A673 (cell line): ENCODE measurements at regions not wholly inside any gene's neighbourhood (a gene's known extent, or its start where the extent isn't known, plus 50 kb on each side); places are given as distances from the start of the nearest gene placed in this dataset.

ENCODE experiments used
- BruUV-seq: library from RNA; stranded (reverse); fragments of 400-500 nt; replicated peaks from 2 replicates; lab custom pipeline; 2021; lab: Mats Ljungman, UMichigan
- CTCF ChIA-PET: fragments of 300-600 bp; sonication (Branson Sonifier 250); formaldehyde crosslinking; loops from one replicate; lab custom pipeline; 2022; ENCODE audit warnings: antibody characterized with exemption; lab: Charles Lee
- POLR2A ChIA-PET: fragments of 300-600 bp; sonication (Branson Sonifier 250); formaldehyde crosslinking; loops from one replicate; lab custom pipeline; 2022; ENCODE audit warnings: antibody characterized with exemption; ENCODE audit not compliant: low non-redundant PET; lab: Charles Lee
- DNase-seq: peaks from one replicate; pipeline ENCODE4 v3.0.0-alpha.2; 2015; ENCODE audit warnings: low spot score
- H3K27ac ChIP-seq: fragments of 200-600 bp; sonication (generic); 2 replicates; pipeline ENCODE4 v1.5.1; 2016; ENCODE audit warnings: mixed run types, low read depth, mild to moderate bottlenecking, mixed read lengths, antibody characterized with exemption, low read length; ENCODE audit not compliant: poor library complexity, severe bottlenecking
- H3K27me3 ChIP-seq: fragments of 200-600 bp; sonication (generic); replicated peaks from 2 replicates; pipeline ENCODE4 v1.6.1; 2017; ENCODE audit warnings: mixed run types, low read depth, mild to moderate bottlenecking, mixed read lengths, antibody characterized with exemption, low read length; ENCODE audit not compliant: insufficient read depth, poor library complexity
- H3K36me3 ChIP-seq: fragments of 200-600 bp; sonication (generic); 2 replicates; pipeline ENCODE4 v1.6.1; 2016; ENCODE audit warnings: mixed run types, mild to moderate bottlenecking, mixed read lengths, antibody characterized with exemption, low read length; ENCODE audit not compliant: insufficient read depth, poor library complexity, severe bottlenecking
- H3K4me1 ChIP-seq: fragments of 200-600 bp; sonication (generic); 2 replicates; pipeline ENCODE4 v1.6.1; 2017; ENCODE audit warnings: mixed run types, mild to moderate bottlenecking, mixed read lengths, antibody characterized with exemption, low read length; ENCODE audit not compliant: insufficient read depth, poor library complexity, severe bottlenecking
- H3K4me3 ChIP-seq: fragments of 200-600 bp; sonication (generic); 2 replicates; pipeline ENCODE4 v1.5.1; 2016; ENCODE audit warnings: low read depth, mixed run types, mild to moderate bottlenecking, mixed read lengths, low read length; ENCODE audit not compliant: poor library complexity, severe bottlenecking
- H3K9me3 ChIP-seq: fragments of 200-600 bp; sonication (generic); 2 replicates; pipeline ENCODE4 v1.6.1; 2016; ENCODE audit warnings: mixed run types, low read depth, mild to moderate bottlenecking, mixed read lengths, antibody characterized with exemption, low read length; ENCODE audit not compliant: poor library complexity, severe bottlenecking
- CTCF ChIP-seq: fragments of 300-800, 200-600 bp; sonication (generic); conservative IDR thresholded peaks from 2 replicates; pipeline ENCODE4 v1.5.1; 2017; ENCODE audit warnings: low read depth, mild to moderate bottlenecking, antibody characterized with exemption, low read length, moderate library complexity, mixed read lengths
- EZH2 ChIP-seq: fragments of 200-600 bp; sonication (generic); IDR thresholded peaks from 2 replicates; pipeline ENCODE4 v1.6.1; 2017; ENCODE audit warnings: borderline replicate concordance, low read depth, mild to moderate bottlenecking, mixed read lengths, antibody characterized with exemption, low read length; ENCODE audit not compliant: poor library complexity, severe bottlenecking
- intact Hi-C: fragments of 100-400 bp; cut with micrococcal nuclease; formaldehyde crosslinking; loops from one replicate; pipeline ENCODE4 v1.10.0; 2022; ENCODE audit not compliant: unreplicated experiment

GRCh38 chr2:207471261-207471660, 58.5 kb upstream of the CREB1 start:
- no peaks in the 10 kb centered on the region for H3K9me3 ChIP-seq
- H3K27me3 ChIP-seq, result peaks cover 32% of the 10 kb centered on the region
- ChIA-PET CTCF (no interaction called here), POLR2A (no interaction called here)
- BruUV-seq, result no TSS peak
- no peak for DNase-seq
- no peaks in the 10 kb centered on the region for H3K36me3 ChIP-seq
- H3K4me1 ChIP-seq, result peaks cover 21% of the 10 kb centered on the region
- no peak overlapping the region for H3K4me3 ChIP-seq
- H3K27ac ChIP-seq, result no peak overlapping the region
- TF ChIP-seq EZH2 (no peak), CTCF (no peak)
- intact Hi-C loops, result loop anchor here (5.0 to 10.0 kb wide), 2 partner anchors 304 to 916 kb away; partner anchors contain the start of gene KLF7

GRCh38 chr2:207472343-207473048, 57.3 kb upstream of the CREB1 start:
- Histone ChIP-seq H3K27me3 (peaks cover 38% of the 10 kb centered on the region), H3K36me3 (no peaks in the 10 kb centered on the region), H3K9me3 (no peaks in the 10 kb centered on the region), H3K4me1 (peaks cover 21% of the 10 kb centered on the region), H3K27ac (no peak overlapping the region), H3K4me3 (no peak overlapping the region)
- no peak for DNase-seq
- TF ChIP-seq EZH2 (no peak), CTCF (no peak)
- POLR2A ChIA-PET, result no interaction called here
- CTCF ChIA-PET, result interaction anchor here (0.8 to 1.2 kb wide), 4 partner anchors 138 to 673 kb away, joined by 3 to 4 read pairs (median 3); partner anchors contain the start of gene KLF7
- BruUV-seq, result no TSS peak
- intact Hi-C loops, result loop anchor here (1.0 to 10.0 kb wide), 6 partner anchors 305 to 918 kb away; partner anchors contain the start of gene KLF7

GRCh38 chr2:207473049-207473930, 56.5 kb upstream of the CREB1 start:
- Histone ChIP-seq H3K4me1 (peaks cover 21% of the 10 kb centered on the region), H3K9me3 (no peaks in the 10 kb centered on the region), H3K36me3 (no peaks in the 10 kb centered on the region), H3K27ac (no peak overlapping the region), H3K4me3 (no peak overlapping the region), H3K27me3 (peaks cover 38% of the 10 kb centered on the region)
- ChIA-PET CTCF (interaction anchor here (0.6 to 1.2 kb wide), 8 partner anchors 113 to 674 kb away, joined by 3 to 4 read pairs (median 3); partner anchors contain the start of gene KLF7), POLR2A (interaction anchor here (0.6 kb wide), 1 partner anchor 678 kb away, joined by 3 read pairs; no protein-coding TSS in a partner anchor)
- DNase-seq, result peak; percentile 93
- TF ChIP-seq CTCF, result peak; percentile 77
- no peak for TF ChIP-seq EZH2
- BruUV-seq, result no TSS peak
- intact Hi-C loops, result loop anchor here (1.0 to 10.0 kb wide), 6 partner anchors 306 to 918 kb away; partner anchors contain the start of gene KLF7
